GM19238 (cell line): ENCODE measurements at regions not wholly inside any gene's neighbourhood (a gene's known extent, or its start where the extent isn't known, plus 50 kb on each side); places are given as distances from the start of the nearest gene placed in this dataset.

Experiments
- DNase-seq: peaks from one replicate; pipeline ENCODE4 v3.0.0; 2011; ENCODE audit warnings: low spot score; ENCODE audit not compliant: insufficient read length

DNA sequence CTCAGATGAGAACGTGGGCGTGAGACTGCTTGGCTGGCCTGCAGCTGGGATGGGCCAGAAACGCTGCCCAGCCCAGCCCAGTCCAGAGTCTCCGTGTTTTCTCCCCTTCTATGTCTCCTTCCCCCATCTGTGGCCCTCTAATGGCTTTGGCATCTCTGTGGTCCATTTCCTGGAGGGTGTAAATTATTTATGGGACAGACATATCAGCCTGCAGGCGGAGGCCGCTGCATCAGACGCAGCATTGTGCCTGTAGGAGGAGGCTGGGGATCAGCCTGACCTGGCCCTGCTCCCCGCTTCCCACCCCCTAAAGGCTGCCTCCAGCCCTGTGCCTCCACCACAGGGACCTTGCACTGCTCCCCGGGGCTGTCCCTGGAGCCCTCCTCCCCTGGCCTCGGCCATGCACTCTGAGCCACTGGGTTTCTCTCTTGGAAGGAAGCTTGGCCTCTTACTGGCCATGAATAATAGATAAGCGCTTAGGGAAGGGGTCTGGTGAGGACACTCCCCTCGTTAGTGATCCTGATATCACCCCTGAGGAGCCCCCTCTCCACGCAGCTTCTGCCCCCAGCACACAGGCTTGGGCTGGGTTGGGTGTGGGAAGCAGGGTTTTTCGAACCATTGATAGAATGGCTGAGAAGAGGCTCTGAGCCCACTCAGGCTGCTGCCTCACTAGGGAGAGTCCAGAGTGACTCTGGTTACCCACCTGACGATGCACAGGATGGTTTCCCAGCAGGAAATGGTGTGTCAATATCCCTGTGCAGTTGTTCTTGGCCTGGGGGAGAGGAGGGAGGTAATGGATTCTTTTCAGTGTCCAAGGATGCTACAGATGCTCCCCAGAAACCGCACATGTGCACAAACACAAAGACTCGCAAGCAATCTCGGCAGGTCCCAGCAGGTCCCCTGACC is 185.5 kb downstream of the MYCN start:
- no peak for DNase-seq

DNA sequence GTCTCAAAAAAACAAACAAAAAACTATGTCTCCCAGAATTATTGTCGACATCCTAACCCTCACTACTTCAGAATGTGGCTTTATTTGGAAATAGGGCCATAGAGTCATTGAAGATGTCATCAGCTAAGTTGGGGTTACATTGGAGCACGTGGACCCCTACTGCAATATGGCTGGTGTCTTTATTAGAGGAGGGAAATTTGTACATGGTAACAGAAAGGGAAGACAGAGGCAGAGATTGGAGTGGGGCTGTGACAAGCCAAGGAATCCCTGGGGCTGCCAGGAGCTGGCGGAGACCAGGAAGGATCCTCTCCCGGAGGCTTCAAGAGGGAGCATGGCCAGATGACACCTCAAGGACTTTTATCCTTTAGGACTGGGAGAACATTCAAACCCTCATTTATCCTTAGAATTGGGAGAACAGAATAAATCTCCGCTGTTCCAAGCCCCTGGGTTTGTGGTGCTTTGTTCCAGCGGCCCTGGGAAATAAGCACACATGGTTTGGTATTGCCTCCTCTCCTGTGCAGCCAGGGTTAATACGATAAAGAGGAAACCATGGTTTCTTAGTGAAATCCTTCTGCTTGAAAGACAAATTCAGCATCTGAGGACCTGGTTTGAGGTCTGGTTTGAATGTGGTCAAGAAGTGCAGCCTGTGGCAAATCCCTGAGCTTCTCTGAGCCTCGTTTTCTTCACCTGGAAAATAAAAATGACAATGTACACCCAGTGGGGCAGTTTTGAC is 184.7 kb downstream of the MYCN start:
- no peak for DNase-seq

DNA sequence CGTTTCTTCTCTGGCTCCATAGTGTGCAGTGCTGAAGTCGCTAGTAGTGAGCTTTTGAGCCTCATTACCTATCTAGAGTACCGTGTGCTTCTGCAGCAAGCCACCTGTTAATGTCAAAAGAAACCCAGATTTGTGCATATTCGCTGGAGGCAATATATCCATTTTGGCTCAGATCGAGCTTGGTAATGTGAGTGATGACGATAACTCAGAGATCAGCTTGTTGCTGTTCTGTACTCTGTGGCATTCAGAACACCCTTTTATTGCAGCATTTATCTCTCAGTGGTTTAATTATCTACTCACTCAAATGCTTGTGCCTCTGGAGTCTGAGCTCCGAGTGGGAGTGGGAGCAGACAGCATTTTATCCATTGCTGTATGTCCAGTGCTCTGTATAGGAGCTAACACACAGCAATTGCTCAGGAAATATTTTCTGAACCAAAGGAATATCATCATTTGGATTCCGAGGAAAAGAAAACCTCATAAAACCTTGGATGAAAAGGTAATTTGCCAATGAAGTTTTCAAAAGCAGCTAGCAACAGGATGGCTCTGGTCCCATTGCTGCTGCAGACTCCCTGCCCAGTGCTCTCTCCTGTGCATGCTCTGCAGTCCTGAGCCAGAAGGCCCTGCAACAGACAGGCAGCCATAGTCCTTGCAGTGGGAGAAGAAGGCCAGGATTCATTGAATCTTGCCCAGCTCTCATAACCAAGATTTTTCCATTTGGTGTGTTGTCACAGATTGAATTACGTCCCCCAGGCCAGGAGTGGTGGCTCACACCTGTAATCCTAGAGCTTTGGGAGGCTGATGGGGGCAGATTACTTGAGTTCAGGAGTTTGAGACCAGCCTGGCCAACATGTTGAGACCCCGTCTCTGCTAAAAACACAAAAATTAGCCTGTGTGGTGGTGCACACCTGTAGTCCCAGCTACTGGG is 183.8 kb downstream of the MYCN start:
- no peak for DNase-seq

DNA sequence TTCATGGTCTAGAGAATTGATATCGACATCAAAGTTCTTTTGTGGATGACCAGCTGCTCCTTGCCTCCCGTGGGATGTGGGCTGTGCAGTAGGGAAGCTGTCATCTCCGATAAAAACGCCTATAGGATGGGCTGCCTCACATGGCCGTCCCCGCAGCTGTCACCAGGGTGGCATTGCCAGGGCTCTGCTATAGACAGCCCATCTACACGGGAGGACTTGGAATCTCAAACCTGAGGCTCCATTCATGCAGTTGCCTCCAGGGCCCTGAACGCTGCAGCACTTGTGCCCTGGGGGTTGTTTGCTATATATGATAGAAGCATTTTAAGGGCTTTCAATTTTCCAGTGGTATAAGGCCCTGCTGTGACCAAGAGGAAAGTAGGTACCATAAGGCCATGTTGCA is 183.1 kb downstream of the MYCN start:
- no peak for DNase-seq

DNA sequence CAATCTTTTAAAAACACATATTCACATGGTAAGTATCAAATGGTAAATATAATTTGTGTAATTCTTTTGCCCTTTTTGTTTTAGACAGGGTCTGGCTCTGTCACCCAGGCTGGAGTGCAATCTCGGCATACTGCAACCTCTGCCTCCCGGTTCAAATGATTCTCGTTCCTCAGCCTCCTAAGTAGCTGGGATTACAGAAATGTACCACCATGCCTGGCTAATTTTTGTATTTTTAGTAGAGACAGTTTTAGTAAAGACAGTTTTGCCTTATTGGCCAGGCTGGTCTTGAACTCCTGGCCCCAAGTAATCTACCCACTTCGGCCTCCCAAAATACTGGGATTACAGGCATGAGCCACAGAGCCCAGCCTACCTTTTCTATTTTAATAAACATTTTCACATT is 182.2 kb downstream of the MYCN start:
- DNase-seq = no peak

DNA sequence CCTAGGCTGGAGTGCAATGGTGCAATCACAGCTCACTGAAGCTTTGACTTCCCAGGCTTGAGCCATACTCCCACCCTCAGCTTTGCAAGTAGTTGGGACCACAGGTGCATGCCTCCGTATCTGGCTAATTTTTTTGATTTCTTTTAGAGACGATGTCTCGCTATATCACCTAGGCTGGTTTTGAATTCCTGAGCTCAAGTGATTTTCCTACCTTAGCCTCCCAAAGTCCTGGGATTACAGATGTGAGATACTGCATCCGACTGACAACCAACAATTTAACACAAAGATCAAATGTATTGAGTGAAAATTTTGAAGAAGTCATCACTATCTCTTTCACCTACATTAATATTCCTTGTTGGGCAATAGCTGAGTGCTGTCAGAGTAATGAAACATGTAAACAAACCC is 181.6 kb downstream of the MYCN start:
- DNase-seq = no peak

DNA sequence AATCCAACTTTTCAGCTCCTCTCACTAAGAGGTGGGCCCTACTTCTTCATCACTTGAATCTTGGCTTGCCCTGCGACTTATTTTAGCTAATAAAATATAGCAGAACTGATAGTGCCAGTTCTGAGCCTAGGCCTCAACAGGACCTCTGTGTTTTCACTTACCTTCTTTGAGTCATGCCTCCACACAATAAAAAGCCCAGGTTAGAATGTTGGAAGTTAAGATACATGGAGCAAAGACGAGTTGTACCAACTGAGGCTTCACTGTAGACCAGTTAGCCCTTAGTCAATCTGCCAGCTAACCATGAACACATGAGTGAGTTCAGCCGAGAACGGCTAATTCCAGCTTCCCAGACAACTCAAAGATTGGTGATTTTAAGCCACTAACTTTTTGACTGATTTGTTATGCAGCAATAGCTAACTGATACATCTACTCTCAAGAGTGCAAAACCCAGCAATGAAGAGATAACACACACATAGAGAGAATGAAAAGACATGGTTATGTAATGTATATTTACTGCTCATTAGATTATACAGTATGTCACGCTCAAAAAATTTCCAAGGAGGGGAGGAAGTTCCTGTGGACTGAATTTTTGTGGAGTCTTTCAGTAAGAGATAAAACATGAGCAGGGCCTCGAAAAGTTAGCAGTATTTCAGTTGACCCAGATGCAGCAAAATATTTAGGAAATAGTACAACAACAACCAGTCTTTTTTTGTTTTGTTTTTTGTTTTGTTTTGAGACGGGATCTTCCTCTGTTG is 181.1 kb downstream of the MYCN start:
- DNase-seq = no peak

DNA sequence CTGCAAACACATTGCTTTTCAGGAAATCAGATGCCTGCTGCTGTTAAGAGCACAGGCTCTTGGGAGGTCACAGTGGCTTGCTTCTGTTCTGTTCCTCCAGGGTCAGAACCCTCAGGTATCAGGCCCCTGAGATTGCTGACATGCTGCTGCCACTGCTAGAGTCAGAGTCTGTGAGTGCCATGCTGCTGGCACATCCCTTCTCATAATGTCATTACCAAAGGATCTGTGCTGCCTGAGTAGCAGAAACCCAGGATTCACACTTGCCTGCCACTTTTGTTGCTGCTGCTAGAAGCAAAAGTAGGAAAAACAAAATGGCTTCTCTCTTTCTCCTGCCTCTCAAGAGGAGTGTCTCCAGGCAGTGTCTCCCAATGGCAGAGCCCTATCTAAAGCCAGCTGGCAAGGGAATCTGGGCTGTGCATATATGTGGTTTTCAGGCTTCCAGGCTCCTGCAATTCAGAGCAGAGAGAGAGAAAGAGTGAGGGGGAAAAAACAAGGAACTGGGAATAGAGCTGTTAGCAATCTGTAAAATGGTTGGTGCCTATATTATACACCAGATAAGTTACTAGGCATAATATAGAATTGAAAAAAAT is 180.3 kb downstream of the MYCN start:
- DNase-seq = no peak

DNA sequence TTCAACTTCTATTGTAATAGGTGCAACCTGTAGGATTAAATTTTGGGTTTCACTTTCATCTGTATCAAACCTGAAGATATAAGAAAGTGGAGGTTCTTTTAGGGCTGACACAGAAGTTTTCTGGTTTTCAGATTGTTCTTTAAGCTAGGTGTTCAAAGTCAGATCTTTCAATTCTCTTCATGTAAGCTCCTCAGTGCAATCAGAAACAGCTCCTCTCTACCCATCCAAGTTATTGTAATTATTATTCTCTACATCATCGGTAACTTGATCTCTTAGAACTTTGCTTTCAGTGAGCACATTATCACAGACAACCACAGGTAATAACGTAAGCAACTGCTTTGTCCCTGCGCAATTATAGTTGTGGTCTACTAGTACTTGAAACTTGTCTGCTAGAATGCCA is 179.4 kb downstream of the MYCN start:
- no peak for DNase-seq

DNA sequence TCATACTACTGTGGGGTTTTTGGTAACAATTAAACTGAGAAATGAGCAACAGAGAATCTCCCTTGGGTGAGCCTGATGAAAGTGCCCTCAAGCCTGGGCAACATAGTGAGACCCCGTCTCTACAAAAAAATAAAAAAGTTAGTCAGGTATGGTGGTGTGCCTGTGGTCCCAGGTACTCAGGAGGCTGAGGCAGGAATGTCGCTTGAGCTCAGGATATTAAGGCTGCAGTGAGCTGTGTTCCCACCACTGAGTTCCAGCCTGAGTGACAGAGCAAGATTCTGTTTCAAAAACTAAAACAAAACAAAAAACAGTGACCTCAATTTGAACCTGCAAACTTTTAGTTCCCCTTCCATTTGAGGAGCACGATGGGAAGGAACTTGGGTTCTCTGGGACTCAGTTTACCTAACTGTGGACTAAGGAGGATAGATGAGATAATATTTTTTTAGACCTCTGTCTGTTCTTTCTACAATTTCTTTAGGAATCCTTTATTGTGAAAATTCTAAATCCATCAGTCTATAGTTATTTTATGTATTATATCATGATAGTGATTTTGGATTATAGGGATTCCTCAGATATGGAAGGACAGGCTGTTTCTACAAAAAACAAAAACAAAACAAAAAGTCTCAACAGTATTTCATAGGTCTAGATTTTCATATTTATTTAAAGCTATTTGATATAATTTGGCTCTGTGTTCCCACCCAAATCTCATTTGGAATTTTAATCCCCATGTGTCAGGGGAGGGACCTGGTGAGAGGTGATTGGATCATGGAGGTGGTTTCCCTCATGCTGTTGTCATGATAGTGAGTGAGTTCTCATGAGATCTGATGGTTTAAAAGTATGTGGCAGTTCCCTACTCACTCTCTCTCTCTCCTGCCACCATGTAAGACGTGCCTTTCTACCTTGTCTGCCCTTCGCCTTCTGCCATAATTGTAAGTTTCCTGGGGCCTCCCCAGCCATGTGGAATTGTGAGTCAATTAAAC is 178.6 kb downstream of the MYCN start:
- DNase-seq = no peak

DNA sequence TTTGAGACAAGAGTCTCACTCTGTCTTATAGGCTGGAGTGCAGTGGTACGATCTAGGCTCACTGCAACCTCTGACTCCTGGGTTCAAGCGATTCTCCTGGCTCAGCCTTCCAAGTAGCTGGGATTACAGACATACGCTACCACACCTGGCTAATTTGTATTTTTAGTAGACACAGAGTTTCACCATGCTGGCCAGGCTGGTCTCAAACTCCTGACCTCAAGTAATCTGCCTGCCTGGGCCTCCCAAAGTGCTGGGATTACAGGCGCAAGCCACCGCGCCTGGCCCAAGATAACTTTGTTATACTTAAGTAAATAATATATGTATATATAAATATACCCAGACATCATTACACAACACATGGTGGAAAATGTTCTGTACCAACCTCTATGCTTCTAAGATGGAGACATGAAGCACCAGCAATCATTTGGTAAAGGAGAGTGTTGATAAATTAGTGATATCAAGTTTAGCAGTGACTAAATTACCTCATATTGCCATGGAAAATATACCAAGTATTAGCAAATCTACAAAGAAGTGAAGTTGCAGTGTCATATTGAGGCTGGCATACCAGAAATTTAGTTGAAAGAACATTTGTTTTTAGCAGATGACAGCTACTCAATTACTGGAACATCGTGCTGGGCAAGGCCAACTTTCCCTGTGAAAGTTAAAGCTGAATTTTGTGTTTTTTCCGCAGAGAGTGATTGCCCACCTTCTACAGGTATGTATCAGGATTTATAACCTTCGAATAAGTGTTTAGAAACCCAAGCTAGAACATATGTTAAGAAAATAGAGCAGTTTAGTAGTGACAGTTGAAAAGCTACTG is 177.7 kb downstream of the MYCN start:
- no peak for DNase-seq

DNA sequence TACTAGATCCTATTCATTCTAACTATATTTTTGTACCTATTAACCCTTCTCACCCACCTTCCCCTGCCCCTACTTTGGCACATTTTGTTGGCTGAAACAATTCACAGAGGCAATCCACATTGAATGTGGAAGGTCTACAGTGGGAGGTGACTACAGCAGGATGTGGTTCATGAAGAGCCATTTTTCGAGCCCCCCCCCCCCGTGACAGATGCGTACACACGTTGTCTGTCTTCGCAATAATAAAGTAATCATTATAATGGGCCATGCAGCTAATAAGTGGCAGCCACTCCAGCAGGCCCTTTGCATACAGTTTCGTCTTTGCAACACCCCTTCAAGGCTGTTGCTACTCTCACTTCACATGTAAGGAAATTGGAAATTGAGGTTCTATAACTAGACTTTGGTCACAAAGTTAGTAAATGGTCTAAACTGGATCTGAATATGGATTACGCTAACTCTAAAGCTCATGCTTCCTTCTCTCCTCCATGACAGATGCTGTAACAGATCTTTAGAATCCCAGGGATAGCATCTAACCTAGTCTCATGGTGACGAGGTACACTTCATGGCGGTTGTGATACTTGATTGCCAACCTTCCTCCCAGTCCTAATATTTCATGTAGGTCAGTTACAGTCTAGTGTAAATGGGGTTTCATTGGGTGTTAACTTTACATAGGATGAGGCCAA is 176.8 kb downstream of the MYCN start:
- no peak for DNase-seq

DNA sequence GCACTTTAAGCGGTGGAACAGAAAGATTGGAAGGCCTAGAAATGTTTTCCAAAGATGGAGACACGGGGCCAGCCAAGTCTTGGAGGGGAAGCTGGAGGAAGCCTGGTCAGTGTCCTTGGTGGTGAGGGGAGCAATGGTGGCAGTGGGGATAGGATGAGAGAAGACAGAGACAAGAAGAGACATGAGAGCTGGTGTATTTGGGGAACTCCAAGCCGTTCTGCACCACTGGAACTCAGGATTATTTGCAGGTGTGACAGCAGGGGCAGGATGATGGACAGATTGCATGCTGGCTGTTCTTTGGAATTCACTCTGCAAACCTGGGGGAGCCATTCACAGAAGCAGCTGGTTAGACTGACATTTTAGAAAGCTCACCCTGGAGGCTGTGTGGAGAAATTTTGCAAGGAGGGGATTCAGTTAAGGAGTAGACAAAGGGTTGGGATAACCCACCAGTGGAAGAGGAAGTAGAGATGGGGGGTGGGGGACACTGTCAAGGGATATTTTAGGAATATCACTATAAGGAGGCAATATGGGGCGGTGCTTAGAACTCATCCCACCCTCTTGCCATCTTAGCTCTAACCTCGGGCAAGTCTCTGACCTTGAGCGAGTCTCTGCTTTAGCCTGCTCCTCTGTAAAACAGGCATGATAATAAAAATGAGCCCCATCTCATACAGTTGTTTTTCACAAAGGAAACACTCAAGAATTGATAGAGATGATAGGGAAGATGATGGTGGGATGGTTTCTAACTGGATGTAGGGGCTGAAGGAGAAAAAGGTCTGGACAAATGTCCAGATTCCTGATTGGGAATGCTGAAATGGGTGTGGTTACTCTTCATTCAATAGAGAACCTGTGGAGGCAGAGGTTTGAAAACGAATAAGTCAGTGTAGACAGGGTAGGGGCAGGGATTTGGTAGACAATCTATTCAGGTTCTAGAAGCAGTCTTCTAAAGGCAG is 175.8 kb downstream of the MYCN start:
- DNase-seq = no peak

DNA sequence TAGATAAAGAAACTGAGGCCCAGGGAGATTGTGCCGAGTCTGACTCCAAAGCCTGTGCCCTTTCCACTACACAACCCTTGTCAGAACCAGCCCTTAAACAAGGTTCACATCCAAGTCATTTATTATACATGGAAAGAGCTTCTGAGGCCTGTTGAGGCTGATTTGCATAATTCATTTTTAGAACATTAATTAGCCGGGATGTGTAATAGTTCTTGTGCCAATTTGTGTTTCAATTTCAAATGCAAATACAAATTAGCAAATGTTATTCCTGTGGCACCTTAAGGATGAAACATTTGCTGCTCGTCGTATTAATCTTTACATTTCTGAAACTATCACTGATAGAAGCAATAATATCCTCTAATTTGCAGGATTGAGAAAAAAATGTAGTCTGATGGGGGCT is 174.9 kb downstream of the MYCN start:
- no peak for DNase-seq

DNA sequence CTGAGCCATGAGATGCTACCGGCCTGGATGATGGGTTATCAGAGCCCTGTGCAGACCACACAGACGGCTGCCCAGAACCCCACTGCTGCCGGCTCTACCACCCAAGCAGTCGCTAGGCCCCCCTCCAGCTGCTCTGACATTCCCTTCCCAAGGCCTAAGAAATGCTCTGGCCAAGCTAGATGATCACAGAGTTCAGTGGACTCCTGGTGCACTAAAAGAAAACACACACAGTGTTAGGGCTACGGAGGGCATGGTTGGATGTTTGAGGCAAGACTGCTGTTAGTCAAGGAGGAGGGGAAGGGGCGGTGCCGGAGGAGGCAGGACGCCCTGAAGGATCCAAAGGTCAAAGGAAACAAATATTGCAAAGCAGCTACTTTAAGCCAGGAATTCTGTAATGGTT is 174.5 kb downstream of the MYCN start:
- no peak for DNase-seq

DNA sequence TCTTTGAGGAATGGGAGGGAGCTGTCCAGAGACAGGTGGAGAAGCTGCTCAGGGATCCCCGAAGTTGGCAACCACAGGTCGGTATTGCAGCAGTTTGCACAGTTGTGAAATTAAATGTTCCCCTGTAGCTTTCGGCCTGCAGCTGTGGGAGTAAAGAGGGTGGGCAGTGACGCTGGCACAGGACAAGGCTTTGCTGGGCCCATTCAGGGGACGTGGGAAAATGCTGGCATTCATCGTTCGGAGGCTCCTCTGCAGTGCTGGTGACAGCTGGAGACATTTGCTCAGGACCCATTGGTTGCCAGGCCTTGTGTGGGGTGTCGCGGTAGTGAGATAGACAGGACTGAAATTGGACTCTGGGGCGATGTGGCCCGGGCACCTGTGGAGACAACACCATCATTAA is 173.7 kb downstream of the MYCN start:
- no peak for DNase-seq

DNA sequence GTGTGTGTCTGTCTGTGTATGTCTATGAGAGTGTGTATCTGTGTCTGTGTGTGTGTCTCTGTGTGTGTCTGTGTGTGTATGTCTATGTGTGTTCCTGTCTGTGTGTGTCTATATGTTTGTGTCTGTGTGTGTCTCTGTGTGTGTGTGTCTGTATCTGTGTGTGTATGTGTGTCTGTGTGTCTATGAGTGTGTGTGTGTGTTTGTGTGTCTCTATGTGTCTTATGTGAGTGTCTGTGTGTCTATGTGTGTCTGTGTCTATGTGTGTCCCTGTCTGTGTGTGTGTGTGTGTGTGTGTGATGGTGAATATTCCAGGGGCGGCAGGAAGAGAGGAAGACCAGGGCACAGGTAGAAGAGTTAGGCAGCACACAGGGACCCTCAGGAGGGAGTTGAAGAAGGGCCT is 173.2 kb downstream of the MYCN start:
- no peak for DNase-seq
